ENCODE measurements at regions not wholly inside any gene's neighbourhood (a gene's known extent, or its start where the extent isn't known, plus 50 kb on each side); places are given as distances from the start of the nearest gene placed in this dataset.

DNA sequence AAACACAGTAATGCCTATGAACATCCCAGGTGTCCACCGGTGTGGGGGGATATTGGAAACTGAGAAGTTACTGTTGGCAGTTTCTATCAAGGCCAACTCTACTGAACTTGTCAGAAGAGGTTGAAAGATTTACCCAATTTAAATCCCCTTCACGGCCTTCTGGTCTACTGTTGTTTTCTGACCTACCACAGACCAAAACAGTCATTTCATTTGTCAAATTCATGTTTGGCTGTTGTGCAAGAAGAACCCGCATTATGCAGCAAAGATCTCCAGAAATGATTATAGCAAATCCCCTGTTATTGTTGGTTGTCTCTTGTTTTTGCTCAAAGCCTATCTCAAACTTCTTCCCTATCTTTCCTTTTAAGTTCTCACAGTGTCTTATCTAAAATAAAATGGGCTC lies 73.1 kb upstream of the MAF start:
- no peak for DNase-seq

DNA sequence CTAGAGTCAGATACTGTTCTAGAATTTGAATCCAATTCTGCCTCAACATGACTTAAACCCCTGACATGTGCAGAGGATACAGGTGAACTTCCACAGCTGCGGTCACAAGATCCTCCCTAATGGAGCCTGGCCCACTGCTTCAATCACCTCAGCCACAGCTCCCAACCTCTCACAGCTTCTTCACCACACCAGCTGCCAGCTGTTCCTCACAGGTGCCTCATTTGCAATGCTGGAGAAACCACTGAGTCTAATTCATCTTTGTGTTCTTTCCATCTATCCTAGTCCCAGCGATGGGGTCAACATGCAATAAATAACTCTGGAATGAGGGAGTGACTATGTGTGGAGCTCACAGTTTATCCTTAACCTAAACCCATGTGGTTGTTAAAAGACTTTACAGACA lies 72.0 kb upstream of the MAF start:
- no peak for DNase-seq

DNA sequence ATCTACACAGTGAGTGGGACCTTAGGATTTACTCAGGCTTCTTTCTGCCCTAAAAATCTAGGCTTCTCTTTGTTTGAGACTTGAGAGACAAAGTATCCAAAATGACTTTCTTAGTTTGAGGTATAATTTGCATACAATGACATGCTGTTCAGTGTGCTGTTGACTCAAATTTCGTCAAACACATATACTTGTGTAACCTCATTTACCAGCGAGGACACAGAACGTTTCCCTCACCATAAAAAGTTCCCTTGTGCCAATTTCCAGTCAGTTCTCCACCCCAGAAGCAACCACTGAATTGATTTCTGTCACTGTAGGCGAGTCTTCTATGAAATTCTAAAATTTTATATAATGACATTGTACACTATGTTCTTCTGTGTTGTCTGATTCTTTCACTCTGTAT lies 68.0 kb upstream of the MAF start:
- no peak for DNase-seq

- no peak for DNase-seq
Observed at GRCh38 chr16:79665970-79666369, 65.4 kb upstream of the MAF start.

GRCh38 chr16:79664407-79664806 lies 63.9 kb upstream of the MAF start:
- DNase-seq = peak; percentile 13

DNA sequence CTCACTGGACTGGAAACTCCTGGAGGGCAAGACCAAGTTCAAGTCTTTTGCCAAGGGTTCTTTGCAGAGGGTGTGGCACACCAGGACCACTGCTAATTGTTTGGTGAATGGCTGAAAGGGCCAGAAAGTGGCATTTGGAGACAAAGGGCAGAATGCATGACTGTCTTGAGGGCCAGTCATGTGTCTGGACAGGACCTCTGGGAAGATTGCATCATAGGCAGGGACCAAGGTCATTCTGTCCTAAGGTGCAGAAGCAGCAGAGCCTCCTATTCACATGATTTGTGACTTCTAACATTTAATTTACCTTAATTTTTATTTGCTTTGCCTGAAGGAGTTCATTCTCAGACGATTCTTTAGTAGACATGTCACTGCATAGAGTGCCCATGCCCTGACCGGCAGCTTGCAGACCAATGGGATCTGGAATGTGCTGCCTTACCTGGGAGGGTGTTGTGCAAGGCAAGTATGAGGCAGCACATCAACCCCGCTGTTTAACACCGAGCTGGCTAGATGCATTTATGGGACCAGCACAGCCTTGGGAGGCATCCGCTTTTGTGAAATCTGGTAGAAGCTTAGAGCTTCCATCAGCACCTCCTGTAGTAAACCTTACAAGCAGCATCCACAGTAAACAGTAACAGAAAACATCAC lies 62.3 kb upstream of the MAF start:
- no peak for DNase-seq

GRCh38 chr16:79662122-79662521 lies 61.6 kb upstream of the MAF start:
- DNase-seq = no peak

DNA sequence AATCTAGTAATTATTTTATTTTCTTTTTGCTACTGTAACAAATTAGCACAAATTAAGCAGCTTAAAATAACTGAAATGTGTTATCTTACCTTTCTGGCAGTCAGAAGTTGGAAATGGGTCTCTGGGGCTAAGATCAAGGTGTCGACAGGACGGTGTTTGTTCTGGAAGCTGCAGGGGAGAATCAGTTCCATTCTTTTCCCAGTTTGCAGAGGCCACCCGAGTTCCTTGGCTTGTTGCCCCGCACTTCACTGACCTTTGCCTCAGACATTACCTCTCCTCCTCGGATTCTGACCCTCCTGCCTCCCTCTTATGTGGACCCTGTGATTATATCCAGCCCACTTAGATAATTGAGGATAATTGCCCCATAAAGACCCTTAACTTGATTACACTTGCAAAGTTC lies 61.0 kb upstream of the MAF start:
- DNase-seq = no peak

DNA sequence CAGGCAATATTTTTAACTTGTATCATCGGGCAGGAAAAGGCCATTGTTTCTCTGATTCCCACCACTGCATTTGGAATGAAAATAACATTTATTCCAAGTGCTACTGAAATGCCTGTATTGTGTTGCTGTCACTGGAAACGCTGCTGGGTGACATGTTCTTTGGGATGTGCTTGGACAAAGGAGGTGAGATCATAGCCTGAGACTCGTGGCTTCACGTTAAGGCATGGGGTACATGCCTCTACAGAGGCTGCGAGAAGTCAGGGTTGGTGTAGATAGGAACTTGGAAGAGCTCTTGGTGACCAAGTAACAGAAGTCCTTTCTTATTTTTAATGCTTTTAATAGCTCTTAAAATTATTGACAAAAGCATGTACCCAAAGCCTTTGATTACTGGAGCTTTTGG lies 58.8 kb upstream of the MAF start:
- DNase-seq = no peak

- no peak for DNase-seq
Observed at GRCh38 chr16:79658301-79659033, 57.9 kb upstream of the MAF start.

GRCh38 chr16:79656553-79657115 lies 56.1 kb upstream of the MAF start:
- no peak for DNase-seq

DNA sequence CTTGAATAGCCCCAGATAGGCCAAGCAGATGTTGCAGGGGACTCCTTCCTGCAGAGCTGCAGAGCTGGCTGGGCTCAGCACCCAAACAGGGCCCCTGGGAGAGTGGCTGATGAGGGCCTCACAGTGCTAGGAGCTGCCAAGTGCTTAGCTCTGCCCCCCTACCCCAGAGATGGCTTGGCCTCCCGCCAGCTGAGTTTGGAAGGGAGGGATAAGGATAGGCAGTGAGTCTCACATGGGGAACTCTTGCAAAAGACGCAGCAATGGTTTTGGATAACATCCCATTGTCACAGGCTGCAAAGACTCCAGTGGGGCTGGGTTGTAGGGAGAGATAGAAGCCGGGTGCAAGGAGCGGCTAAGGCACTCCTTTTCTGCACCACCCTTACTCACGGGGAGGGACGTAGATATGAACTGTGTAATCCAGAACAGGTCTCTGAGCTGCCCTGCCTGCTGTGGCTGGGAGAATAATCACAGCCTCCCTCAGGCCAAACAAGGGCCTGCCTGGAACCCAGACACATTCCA lies 52.9 kb upstream of the MAF start:
- DNase-seq = no peak

DNA sequence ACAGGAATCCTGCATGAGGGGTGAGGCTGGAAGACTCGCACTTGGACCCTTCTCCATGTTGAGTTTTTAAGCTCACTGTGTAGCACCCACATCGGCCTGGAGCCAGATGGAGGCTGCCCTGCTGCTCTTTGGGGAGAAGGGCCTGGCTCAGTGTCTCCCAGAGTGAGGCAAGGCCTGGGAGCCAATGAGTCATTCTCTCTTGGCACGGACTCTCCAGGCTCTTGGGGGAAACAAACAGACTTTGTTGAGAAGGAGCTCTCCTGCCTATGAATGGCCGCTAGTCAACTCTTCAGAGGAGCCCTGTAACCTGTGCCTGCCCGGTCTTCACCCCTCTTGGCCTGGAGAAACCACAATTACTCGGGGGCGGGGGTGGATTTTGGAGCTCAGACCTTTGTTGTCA lies 50.8 kb upstream of the MAF start:
- DNase-seq = no peak

Measured in NCI-H2081 treated with DMSO at 0.1 percent for 48 hours (cell line).